ENCODE measurements at regions not wholly inside any gene's neighbourhood (a gene's known extent, or its start where the extent isn't known, plus 50 kb on each side); places are given as distances from the start of the nearest gene placed in this dataset.

DNA sequence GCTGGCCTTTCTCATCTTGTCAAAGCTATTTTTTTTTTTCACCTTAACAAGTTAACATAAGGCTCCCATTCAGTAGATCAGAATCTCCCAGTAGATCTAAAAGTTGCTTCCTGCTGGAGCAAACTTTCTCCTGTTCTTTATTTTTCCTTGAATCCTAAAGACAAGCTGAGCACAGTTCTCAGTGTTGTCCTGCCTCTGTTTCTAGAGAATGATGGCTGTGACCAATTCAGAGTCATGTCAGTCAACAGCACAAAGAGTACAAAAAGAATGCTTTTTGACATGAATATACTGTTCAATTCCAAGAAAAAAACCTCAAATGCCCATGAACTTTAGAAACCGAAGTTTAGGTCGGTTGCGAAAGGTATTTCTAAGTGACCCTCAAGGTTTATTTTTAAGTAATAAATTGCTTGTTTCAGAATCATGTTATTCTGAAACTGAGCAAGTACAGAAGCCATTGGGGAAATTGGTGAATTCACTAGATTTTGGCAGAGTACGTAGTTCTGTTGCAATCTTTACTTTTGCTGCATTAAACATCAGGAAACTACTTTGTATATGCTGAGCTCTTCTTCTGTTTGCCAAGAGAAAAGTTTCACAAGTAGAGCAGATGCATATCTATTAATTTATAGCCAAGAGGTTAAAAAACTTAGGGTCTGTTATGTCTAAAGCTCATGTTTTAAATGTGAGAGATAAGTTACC, 161.7 kb upstream of the RPS23 start:
- no peak for TF ChIP-seq WRNIP1 (IDR thresholded peaks at IDR 0.05; ENCODE audit: borderline replicate concordance, low read depth, low read length)
- no peak for TF ChIP-seq ZZZ3 (IDR thresholded peaks at IDR 0.05; ENCODE audit: control insufficient read depth, insufficient read length, low read depth)
- TF ChIP-seq TCF3 (IDR thresholded peaks at IDR 0.05; ENCODE audit: borderline replicate concordance, insufficient read depth, low read depth, low read length), result no peak
- no peak for TF ChIP-seq POLR2A (IDR thresholded peaks at IDR 0.05; ENCODE audit: low read depth, low read length)
- no peak for TF ChIP-seq MTA3 (IDR thresholded peaks at IDR 0.05; ENCODE audit: borderline replicate concordance, low read length)

All from GM12878 (cell line).